ENCODE measurements at regions not wholly inside any gene's neighbourhood (a gene's known extent, or its start where the extent isn't known, plus 50 kb on each side); places are given as distances from the start of the nearest gene placed in this dataset.

DNA sequence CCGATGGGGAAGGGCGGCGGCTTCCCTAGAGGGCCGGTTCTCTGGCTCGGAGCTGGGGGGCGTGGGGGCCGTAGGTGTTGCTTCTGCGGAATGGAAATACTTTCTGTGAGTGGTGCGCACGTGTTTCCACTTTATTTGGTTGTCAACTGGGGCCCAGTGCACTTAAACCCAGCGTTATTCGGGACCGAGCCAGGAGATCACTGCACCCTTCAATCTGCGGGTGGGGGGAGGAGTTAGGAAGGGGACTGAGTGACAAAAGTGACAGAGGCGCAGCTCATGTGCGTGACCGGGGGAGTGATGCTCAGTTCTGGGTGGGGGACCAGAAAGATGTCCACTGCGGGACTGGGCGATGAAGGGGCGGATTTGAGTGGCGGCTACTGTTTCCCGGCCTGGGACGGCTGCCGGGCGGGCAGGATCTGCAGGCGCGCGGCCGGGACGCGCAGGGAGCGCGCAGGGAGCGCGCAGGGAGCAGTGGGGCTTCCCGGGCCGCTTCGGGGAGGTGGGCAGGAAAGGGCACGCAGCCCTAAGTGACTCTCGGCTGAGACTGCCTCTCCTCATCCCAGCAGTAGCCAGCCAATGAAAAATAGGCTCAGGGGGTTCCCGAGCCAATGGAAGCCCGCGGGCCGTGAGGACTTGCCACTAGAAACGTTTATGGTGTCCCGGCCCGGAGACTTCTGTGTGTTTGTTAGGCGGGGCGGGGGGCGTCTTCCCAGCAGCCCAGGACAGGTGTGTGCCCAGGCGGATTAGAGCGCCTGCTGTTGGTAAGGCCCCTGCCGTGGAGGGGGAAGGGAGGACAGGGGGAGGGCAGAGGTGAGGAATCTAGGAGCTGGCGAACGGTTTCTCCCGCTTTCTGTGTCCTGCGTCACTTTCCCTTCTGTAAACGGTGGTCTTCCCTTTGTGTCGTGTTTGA lies 54.3 kb upstream of the KDM7A start (continued):
- TF ChIP-seq, protein P1, sequence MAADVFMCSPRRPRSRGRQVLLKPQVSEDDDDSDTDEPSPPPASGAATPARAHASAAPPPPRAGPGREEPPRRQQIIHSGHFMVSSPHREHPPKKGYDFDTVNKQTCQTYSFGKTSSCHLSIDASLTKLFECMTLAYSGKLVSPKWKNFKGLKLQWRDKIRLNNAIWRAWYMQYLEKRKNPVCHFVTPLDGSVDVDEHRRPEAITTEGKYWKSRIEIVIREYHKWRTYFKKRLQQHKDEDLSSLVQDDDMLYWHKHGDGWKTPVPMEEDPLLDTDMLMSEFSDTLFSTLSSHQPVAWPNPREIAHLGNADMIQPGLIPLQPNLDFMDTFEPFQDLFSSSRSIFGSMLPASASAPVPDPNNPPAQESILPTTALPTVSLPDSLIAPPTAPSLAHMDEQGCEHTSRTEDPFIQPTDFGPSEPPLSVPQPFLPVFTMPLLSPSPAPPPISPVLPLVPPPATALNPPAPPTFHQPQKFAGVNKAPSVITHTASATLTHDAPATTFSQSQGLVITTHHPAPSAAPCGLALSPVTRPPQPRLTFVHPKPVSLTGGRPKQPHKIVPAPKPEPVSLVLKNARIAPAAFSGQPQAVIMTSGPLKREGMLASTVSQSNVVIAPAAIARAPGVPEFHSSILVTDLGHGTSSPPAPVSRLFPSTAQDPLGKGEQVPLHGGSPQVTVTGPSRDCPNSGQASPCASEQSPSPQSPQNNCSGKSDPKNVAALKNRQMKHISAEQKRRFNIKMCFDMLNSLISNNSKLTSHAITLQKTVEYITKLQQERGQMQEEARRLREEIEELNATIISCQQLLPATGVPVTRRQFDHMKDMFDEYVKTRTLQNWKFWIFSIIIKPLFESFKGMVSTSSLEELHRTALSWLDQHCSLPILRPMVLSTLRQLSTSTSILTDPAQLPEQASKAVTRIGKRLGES (CRISPR knock-in tag; IDR thresholded peaks at IDR 0.05; ENCODE audit: borderline replicate concordance) = no peak
- TF ChIP-seq, protein P2, sequence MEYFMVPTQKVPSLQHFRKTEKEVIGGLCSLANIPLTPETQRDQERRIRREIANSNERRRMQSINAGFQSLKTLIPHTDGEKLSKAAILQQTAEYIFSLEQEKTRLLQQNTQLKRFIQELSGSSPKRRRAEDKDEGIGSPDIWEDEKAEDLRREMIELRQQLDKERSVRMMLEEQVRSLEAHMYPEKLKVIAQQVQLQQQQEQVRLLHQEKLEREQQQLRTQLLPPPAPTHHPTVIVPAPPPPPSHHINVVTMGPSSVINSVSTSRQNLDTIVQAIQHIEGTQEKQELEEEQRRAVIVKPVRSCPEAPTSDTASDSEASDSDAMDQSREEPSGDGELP (IDR thresholded peaks at IDR 0.05; ENCODE audit: borderline replicate concordance, low read depth) = peak; percentile 44; the same call in 1 of the 2 replicates
- TF ChIP-seq ZNF616 (CRISPR knock-in tag; IDR thresholded peaks at IDR 0.05; ENCODE audit: low read depth) (no peak), ZSCAN30 (CRISPR knock-in tag; IDR thresholded peaks at IDR 0.05) (no peak), TBX3 (IDR thresholded peaks at IDR 0.05; ENCODE audit: borderline replicate concordance) (no peak), MTA3 (CRISPR knock-in tag; IDR thresholded peaks at IDR 0.05) (no peak), ZNF567 (CRISPR knock-in tag; IDR thresholded peaks at IDR 0.05; ENCODE audit: borderline replicate concordance) (peak; percentile 60; the same call in 1 of the 2 replicates), ATF7-NPFF (CRISPR knock-in tag; IDR thresholded peaks at IDR 0.05; ENCODE audit: low read depth) (peak; percentile 46; the same call in 1 of the 2 replicates), ZNF747 (CRISPR knock-in tag; IDR thresholded peaks at IDR 0.05; ENCODE audit: borderline replicate concordance) (peak; percentile 17; the same call in 1 of the 2 replicates)
- TF ChIP-seq, protein P3, sequence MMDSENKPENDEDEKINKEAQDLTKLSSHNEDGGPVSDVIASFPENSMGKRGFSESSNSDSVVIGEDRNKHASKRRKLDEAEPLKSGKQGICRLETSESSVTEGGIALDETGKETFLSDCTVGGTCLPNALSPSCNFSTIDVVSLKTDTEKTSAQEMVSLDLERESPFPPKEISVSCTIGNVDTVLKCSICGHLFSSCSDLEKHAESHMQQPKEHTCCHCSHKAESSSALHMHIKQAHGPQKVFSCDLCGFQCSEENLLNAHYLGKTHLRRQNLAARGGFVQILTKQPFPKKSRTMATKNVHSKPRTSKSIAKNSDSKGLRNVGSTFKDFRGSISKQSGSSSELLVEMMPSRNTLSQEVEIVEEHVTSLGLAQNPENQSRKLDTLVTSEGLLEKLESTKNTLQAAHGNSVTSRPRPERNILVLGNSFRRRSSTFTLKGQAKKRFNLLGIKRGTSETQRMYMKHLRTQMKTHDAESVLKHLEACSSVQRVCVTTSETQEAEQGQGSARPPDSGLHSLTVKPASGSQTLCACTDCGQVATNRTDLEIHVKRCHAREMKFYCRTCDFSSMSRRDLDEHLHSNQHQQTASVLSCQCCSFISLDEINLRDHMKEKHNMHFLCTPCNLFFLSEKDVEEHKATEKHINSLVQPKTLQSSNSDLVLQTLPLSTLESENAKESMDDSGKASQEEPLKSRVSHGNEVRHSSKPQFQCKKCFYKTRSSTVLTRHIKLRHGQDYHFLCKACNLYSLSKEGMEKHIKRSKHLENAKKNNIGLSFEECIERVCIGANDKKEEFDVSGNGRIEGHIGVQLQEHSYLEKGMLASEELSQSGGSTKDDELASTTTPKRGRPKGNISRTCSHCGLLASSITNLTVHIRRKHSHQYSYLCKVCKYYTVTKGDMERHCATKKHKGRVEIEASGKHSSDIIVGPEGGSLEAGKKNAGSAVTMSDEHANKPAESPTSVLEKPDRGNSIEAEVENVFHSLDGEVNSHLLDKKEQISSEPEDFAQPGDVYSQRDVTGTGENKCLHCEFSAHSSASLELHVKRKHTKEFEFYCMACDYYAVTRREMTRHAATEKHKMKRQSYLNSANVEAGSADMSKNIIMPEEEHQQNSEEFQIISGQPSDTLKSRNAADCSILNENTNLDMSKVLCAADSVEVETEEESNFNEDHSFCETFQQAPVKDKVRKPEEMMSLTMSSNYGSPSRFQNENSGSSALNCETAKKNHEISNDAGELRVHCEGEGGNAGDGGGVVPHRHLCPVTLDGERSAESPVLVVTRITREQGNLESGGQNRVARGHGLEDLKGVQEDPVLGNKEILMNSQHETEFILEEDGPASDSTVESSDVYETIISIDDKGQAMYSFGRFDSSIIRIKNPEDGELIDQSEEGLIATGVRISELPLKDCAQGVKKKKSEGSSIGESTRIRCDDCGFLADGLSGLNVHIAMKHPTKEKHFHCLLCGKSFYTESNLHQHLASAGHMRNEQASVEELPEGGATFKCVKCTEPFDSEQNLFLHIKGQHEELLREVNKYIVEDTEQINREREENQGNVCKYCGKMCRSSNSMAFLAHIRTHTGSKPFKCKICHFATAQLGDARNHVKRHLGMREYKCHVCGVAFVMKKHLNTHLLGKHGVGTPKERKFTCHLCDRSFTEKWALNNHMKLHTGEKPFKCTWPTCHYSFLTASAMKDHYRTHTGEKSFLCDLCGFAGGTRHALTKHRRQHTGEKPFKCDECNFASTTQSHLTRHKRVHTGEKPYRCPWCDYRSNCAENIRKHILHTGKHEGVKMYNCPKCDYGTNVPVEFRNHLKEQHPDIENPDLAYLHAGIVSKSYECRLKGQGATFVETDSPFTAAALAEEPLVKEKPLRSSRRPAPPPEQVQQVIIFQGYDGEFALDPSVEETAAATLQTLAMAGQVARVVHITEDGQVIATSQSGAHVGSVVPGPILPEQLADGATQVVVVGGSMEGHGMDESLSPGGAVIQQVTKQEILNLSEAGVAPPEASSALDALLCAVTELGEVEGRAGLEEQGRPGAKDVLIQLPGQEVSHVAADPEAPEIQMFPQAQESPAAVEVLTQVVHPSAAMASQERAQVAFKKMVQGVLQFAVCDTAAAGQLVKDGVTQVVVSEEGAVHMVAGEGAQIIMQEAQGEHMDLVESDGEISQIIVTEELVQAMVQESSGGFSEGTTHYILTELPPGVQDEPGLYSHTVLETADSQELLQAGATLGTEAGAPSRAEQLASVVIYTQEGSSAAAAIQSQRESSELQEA (CRISPR knock-in tag; IDR thresholded peaks at IDR 0.05; ENCODE audit: not compliant biosample characterization) = peak; percentile 14
- TF ChIP-seq, protein P4, sequence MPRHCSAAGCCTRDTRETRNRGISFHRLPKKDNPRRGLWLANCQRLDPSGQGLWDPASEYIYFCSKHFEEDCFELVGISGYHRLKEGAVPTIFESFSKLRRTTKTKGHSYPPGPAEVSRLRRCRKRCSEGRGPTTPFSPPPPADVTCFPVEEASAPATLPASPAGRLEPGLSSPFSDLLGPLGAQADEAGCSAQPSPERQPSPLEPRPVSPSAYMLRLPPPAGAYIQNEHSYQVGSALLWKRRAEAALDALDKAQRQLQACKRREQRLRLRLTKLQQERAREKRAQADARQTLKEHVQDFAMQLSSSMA (CRISPR knock-in tag; IDR thresholded peaks at IDR 0.05) = 0 out of 2 replicates have a peak, but pooled peaks have one; percentile 31
- TF ChIP-seq, protein P5, sequence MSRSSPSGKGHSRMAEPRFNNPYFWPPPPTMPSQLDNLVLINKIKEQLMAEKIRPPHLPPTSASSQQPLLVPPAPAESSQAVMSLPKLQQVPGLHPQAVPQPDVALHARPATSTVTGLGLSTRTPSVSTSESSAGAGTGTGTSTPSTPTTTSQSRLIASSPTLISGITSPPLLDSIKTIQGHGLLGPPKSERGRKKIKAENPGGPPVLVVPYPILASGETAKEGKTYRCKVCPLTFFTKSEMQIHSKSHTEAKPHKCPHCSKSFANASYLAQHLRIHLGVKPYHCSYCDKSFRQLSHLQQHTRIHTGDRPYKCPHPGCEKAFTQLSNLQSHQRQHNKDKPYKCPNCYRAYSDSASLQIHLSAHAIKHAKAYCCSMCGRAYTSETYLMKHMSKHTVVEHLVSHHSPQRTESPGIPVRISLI (CRISPR knock-in tag; IDR thresholded peaks at IDR 0.05; ENCODE audit: borderline replicate concordance) = no peak

Measured in HepG2 (cell line).